H1 (cell line): ENCODE measurements at regions not wholly inside any gene's neighbourhood (a gene's known extent, or its start where the extent isn't known, plus 50 kb on each side); places are given as distances from the start of the nearest gene placed in this dataset.

Source experiments
- CREB1 ChIP-seq: IDR thresholded peaks from 2 replicates; pipeline ENCODE4 v1.6.1; 2012; ENCODE audit warnings: inconsistent platforms
- HDAC2 ChIP-seq, 2 experiments: fragments of 300-600 bp in 1 of 2; sonication (generic) in 1 of 2; IDR thresholded peaks; 2 replicates each; pipeline ENCODE4 v1.6.1; 2011 to 2012; ENCODE audit warnings: low read depth in 2 of 2, low read length in 2 of 2, mild to moderate bottlenecking in 2 of 2, moderate library complexity in 2 of 2, borderline replicate concordance in 1 of 2, inconsistent platforms in 1 of 2
- MAFK ChIP-seq: IDR thresholded peaks from 2 replicates; pipeline ENCODE4 v1.6.1; 2012; ENCODE audit warnings: low read depth, mild to moderate bottlenecking, improper control_type of control experiment, low read length
- POLR2A ChIP-seq, 2 experiments: IDR thresholded peaks; 1 replicate in 1 of 2; 2 replicates in 1 of 2; pipeline ENCODE4 v1.6.1; 2011; ENCODE audit warnings: low read depth in 2 of 2, low read length in 2 of 2, mild to moderate bottlenecking in 2 of 2; ENCODE audit errors: control extremely low read depth in 1 of 2
- SIN3A ChIP-seq, 2 experiments: IDR thresholded peaks in 1 of 2; conservative IDR thresholded peaks in 1 of 2; 2 replicates each; pipeline ENCODE4 v1.6.1; 2011 to 2012; ENCODE audit warnings: low read length in 2 of 2, improper control_type of control experiment in 1 of 2, low read depth in 1 of 2, mild to moderate bottlenecking in 1 of 2
- TF ChIP-seq, protein P1 (sequence below), 3 experiments: IDR thresholded peaks; 1 replicate in 2 of 3; 2 replicates in 1 of 3; pipeline versions ENCODE4 v1.5.1 to v1.6.1; 2011; ENCODE audit warnings: low read length in 3 of 3, mild to moderate bottlenecking in 3 of 3, inconsistent platforms in 2 of 3, low read depth in 1 of 3, moderate library complexity in 1 of 3; ENCODE audit not compliant: insufficient read depth in 1 of 3; ENCODE audit errors: control extremely low read depth in 1 of 3
- TF ChIP-seq, protein P2 (sequence below): IDR thresholded peaks from 2 replicates; pipeline ENCODE4 v1.6.1; 2012; ENCODE audit warnings: inconsistent platforms

DNA sequence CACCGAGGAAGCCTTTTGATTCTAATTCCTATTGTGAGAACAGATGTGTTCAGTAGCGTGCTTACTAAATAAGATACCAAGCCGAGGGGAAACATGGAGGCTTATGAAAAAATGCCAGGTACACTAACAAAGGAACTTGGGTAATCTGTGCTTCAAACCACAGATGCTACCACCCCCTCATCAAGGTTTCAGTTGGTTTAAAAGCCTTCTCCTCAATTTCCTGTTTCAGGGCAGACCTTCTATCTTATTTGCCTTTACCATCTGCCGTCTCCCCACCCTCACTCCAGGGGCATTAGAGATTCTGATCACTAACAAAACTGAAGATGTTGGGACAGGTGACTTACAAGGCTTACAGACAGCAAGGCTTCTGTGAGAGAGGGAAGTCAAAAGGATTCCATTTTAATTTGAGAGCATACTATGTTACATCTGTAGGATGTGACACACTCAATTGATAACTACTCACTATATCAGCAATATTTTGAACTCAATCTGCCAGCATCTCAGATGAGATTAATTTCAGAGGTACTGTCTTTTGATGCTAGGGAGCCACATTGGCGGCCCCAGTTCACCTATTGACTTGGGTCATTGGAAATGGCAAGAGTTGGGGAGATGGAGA, 60.6 kb upstream of the PLCL2 start:
- TF ChIP-seq POLR2A (IDR thresholded peaks at IDR 0.05; ENCODE audit: control extremely low read depth in 1 of 2, low read depth in 2 of 2, low read length in 2 of 2) (no peak), SIN3A (conservative IDR thresholded peaks at IDR 0.05 in 1 of 2, IDR thresholded peaks at IDR 0.05 in 1 of 2; ENCODE audit: low read depth in 1 of 2, low read length in 2 of 2) (no peak), HDAC2 (IDR thresholded peaks at IDR 0.05; ENCODE audit: borderline replicate concordance in 1 of 2, low read depth in 2 of 2, low read length in 2 of 2) (no peak), CREB1 (no peak), MAFK (no peak)
- TF ChIP-seq, protein P1, sequence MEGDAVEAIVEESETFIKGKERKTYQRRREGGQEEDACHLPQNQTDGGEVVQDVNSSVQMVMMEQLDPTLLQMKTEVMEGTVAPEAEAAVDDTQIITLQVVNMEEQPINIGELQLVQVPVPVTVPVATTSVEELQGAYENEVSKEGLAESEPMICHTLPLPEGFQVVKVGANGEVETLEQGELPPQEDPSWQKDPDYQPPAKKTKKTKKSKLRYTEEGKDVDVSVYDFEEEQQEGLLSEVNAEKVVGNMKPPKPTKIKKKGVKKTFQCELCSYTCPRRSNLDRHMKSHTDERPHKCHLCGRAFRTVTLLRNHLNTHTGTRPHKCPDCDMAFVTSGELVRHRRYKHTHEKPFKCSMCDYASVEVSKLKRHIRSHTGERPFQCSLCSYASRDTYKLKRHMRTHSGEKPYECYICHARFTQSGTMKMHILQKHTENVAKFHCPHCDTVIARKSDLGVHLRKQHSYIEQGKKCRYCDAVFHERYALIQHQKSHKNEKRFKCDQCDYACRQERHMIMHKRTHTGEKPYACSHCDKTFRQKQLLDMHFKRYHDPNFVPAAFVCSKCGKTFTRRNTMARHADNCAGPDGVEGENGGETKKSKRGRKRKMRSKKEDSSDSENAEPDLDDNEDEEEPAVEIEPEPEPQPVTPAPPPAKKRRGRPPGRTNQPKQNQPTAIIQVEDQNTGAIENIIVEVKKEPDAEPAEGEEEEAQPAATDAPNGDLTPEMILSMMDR (IDR thresholded peaks at IDR 0.05; ENCODE audit: control extremely low read depth in 1 of 3, insufficient read depth in 1 of 3, low read depth in 1 of 3, low read length in 3 of 3) = no peak
- TF ChIP-seq, protein P2, sequence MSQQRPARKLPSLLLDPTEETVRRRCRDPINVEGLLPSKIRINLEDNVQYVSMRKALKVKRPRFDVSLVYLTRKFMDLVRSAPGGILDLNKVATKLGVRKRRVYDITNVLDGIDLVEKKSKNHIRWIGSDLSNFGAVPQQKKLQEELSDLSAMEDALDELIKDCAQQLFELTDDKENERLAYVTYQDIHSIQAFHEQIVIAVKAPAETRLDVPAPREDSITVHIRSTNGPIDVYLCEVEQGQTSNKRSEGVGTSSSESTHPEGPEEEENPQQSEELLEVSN = no peak
